ENCODE measurements at regions not wholly inside any gene's neighbourhood (a gene's known extent, or its start where the extent isn't known, plus 50 kb on each side); places are given as distances from the start of the nearest gene placed in this dataset.
A peak's percentile ranks its signal among the peaks of the same experiment; 100 is the strongest.

DNA sequence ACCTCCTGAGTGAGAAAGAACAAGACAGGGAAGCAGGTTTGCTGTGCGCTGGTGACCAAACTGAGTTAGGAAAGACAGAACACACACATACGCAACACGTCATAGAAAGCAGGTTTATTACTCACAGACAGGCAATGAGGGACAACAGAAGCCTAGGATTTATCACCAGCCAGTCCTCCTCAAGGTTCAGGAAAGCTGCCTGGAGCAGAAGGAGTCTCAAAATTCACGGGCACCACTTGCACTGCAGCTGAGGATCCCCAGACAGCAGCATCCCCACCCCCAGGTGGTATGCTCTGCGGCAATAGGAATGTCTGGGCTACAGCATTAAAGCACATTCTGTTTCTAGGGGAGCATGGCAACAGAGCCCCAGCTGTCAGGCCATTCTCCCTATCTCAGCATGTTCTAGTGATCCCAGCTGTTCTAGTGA lies 284.4 kb upstream of the RGPD4 start:
- TF ChIP-seq CTCF (IDR thresholded peaks at IDR 0.05; ENCODE audit: poor library complexity) (no peak), EZH2phosphoT487 (IDR thresholded peaks at IDR 0.05; ENCODE audit: low read depth, severe bottlenecking, unreplicated experiment) (no peak), EZH2 (IDR thresholded peaks at IDR 0.05; ENCODE audit: borderline replicate concordance) (no peak)
- Histone ChIP-seq H3K9me3 (ENCODE audit: low read depth) (no peaks in the 10 kb centered on the region), H3K27ac (peak overlapping the region; percentile 27), H3K4me1 (ENCODE audit: insufficient read depth) (no peaks in the 10 kb centered on the region), H4K20me1 (ENCODE audit: insufficient read depth, poor library complexity, severe bottlenecking) (no peaks in the 10 kb centered on the region), H3K9me2 (replicated peaks; ENCODE audit: insufficient read depth) (no peaks in the 10 kb centered on the region), H3K27me3 (no peaks in the 10 kb centered on the region), H3K36me3 (replicated peaks; ENCODE audit: insufficient read depth, low read depth) (no peaks in the 10 kb centered on the region), H2AFZ (no peak overlapping the region), H3K4me2 (no peak overlapping the region), H3K79me2 (no peaks in the 10 kb centered on the region), H3K4me3 (no peak overlapping the region)
- DNase-seq (ENCODE audit: low spot score), result peak; percentile 35
- 60% methylated on average over 5 of the region's 5 CpGs for WGBS (ENCODE audit: low lambda C conversion rate, missing lambda C conversion rate)

GRCh38 chr2:107543793-107544192 lies 282.9 kb upstream of the RGPD4 start:
- Histone ChIP-seq H3K9me2 (replicated peaks; ENCODE audit: insufficient read depth) (no peaks in the 10 kb centered on the region), H3K4me2 (no peak overlapping the region), H3K79me2 (no peaks in the 10 kb centered on the region), H3K4me1 (ENCODE audit: insufficient read depth) (no peaks in the 10 kb centered on the region), H3K27ac (no peak overlapping the region), H3K4me3 (no peak overlapping the region), H3K9me3 (ENCODE audit: low read depth) (no peaks in the 10 kb centered on the region), H2AFZ (no peak overlapping the region), H3K27me3 (no peaks in the 10 kb centered on the region), H3K36me3 (replicated peaks; ENCODE audit: insufficient read depth, low read depth) (no peaks in the 10 kb centered on the region), H4K20me1 (ENCODE audit: insufficient read depth, poor library complexity, severe bottlenecking) (no peaks in the 10 kb centered on the region)
- 76% methylated on average over 3 of the region's 3 CpGs for WGBS (ENCODE audit: low lambda C conversion rate, missing lambda C conversion rate)
- DNase-seq (ENCODE audit: low spot score), result no peak
- TF ChIP-seq CTCF (IDR thresholded peaks at IDR 0.05; ENCODE audit: poor library complexity) (no peak), EZH2phosphoT487 (IDR thresholded peaks at IDR 0.05; ENCODE audit: low read depth, severe bottlenecking, unreplicated experiment) (no peak), EZH2 (IDR thresholded peaks at IDR 0.05; ENCODE audit: borderline replicate concordance) (no peak)

DNA sequence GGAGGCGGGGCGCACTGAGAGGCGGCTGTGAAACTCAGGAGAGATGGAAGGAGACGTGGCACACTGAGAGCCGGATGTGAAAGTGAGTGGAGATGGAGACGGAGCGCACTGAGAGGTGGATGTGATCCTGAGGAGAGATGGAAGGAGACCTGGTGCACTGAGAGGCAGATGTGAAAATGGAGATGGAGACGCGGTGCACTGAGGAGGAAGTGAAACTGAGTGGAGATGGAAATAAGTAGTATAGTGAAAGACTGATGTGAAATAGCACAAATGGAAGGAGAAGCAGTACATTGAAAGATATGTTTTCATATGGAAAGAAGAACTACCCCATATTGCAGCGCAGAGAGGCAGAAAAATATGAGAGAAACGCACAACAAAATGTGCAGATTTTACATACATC lies 281.6 kb upstream of the RGPD4 start:
- Histone ChIP-seq H3K4me2 (no peak overlapping the region), H3K27ac (no peak overlapping the region), H3K36me3 (replicated peaks; ENCODE audit: insufficient read depth, low read depth) (no peaks in the 10 kb centered on the region), H3K27me3 (no peaks in the 10 kb centered on the region), H3K79me2 (no peaks in the 10 kb centered on the region), H2AFZ (no peak overlapping the region), H3K4me3 (no peak overlapping the region), H3K9me2 (replicated peaks; ENCODE audit: insufficient read depth) (no peaks in the 10 kb centered on the region), H3K9me3 (ENCODE audit: low read depth) (no peaks in the 10 kb centered on the region), H4K20me1 (ENCODE audit: insufficient read depth, poor library complexity, severe bottlenecking) (no peaks in the 10 kb centered on the region), H3K4me1 (ENCODE audit: insufficient read depth) (no peaks in the 10 kb centered on the region)
- WGBS (ENCODE audit: low lambda C conversion rate, missing lambda C conversion rate), result 97% methylated on average over 11 of the region's 11 CpGs
- TF ChIP-seq EZH2 (IDR thresholded peaks at IDR 0.05; ENCODE audit: borderline replicate concordance), result no peak
- TF ChIP-seq CTCF (IDR thresholded peaks at IDR 0.05; ENCODE audit: poor library complexity), result no peak
- TF ChIP-seq EZH2phosphoT487 (IDR thresholded peaks at IDR 0.05; ENCODE audit: low read depth, severe bottlenecking, unreplicated experiment), result no peak
- DNase-seq (ENCODE audit: low spot score), result no peak

DNA sequence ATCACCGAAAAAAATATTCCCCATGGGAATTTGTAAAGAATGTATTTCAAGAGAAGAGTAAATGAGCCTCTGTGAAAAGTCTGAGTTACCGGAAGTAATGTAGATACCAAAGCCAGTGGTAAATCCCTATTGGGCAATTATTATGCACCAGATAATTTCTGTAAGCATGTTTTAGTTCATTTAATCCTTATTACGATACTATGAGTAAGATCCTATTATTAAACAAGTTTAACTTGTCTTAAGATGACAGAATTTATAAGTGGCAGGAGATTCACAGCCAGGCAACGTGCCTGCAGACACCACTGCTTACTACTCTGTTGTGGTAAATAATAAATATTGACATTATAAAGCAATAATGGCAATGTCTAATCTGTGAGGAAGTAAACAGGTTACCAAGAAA lies 280.8 kb upstream of the RGPD4 start:
- Histone ChIP-seq H3K4me1 (ENCODE audit: insufficient read depth) (no peaks in the 10 kb centered on the region), H3K4me3 (no peak overlapping the region), H2AFZ (no peak overlapping the region), H3K79me2 (no peaks in the 10 kb centered on the region), H3K9me3 (ENCODE audit: low read depth) (no peaks in the 10 kb centered on the region), H3K4me2 (no peak overlapping the region), H3K27me3 (no peaks in the 10 kb centered on the region), H3K27ac (no peak overlapping the region), H3K36me3 (replicated peaks; ENCODE audit: insufficient read depth, low read depth) (no peaks in the 10 kb centered on the region), H3K9me2 (replicated peaks; ENCODE audit: insufficient read depth) (no peaks in the 10 kb centered on the region), H4K20me1 (ENCODE audit: insufficient read depth, poor library complexity, severe bottlenecking) (no peaks in the 10 kb centered on the region)
- DNase-seq (ENCODE audit: low spot score), result no peak
- TF ChIP-seq CTCF (IDR thresholded peaks at IDR 0.05; ENCODE audit: poor library complexity) (no peak), EZH2 (IDR thresholded peaks at IDR 0.05; ENCODE audit: borderline replicate concordance) (no peak), EZH2phosphoT487 (IDR thresholded peaks at IDR 0.05; ENCODE audit: low read depth, severe bottlenecking, unreplicated experiment) (no peak)
- WGBS (ENCODE audit: low lambda C conversion rate, missing lambda C conversion rate), result 72% methylated on average over 4 of the region's 4 CpGs

All from hepatocyte (in vitro differentiated cells).